Medulla oblongata (tissue), 1 donor: ENCODE measurements at regions not wholly inside any gene's neighbourhood (a gene's known extent, or its start where the extent isn't known, plus 50 kb on each side); places are given as distances from the start of the nearest gene placed in this dataset.
A peak's percentile ranks its signal among the peaks of the same experiment; 100 is the strongest.
"Not testable (repeated sequence)": the region's sequence is repeated elsewhere in the genome, so short reads cannot be mapped to it uniquely, and the experiment has no call there.

Experiments
- DNase-seq: peaks from one replicate; pipeline ENCODE4 v3.0.0-alpha.2; 2015; ENCODE audit errors: extremely low spot score

GRCh38 chr16:55015181-55015913 lies 84.7 kb downstream of the IRX5 start:
- no peak for DNase-seq

DNA sequence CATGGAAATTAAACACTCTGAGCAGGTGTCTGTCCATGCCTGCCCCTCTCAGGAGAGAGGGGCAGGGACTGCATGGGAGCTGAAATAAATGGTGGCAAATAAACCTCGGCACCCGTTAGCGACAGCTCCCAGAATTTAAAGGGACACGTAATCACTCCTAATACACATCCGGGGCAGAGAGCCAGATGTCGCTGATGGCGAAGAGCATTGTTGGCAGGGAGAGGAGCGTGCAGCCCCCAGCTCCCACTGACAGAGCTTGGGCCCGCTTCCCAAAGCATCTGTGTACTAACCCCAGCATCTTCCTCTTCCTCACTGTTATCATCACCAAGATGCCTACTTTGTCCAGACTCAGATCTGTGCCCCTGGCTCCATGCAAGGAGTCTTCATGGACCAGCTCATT lies 85.8 kb downstream of the IRX5 start:
- DNase-seq = no peak

DNA sequence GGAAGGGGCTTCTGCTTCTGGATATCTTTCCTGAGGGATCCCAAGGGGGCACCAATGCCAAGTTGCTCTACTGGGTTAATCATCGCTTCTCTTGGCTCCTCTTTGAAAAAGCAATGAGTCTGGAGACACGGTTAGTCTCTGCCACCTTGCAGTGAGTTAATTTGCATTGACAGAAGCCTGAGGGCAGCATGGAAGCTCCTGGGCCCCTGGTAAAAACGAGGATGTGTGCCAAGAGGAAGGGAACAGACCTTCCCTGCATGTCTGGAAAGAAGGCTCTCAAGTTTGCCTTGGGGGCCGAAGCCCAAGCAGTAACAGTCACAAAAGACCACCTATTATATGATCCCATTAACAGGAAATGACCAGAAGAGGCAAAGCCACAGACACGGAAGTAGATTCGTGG lies 86.7 kb downstream of the IRX5 start:
- no peak for DNase-seq

- DNase-seq = no peak
These were observed 88.2 kb downstream of the IRX5 start for GRCh38 chr16:55018881-55019280.

DNA sequence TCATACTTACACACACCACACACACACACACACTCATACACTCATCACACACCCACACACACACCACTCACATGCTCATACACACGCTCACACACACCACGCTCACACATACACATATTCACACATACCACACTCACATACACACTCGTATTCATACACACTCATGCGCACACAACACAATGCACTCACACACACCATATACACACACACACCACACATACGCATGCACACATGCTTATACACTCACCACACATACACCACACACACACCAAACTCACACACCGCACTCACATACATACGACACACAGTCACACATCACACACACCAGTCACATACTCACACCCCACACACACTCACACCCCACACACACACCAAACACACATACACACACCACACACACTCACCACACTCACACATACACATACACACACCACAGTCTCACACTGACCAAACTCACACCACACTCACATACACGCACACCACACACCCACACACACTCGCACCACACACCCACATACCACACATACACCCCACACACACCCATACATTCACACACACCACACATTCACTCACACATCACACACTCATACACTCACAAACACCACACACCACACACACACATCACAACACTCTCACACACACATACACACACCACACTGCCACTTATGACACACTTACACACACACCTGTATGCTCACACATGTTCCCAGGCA lies 88.9 kb downstream of the IRX5 start:
- no peak for DNase-seq

DNA sequence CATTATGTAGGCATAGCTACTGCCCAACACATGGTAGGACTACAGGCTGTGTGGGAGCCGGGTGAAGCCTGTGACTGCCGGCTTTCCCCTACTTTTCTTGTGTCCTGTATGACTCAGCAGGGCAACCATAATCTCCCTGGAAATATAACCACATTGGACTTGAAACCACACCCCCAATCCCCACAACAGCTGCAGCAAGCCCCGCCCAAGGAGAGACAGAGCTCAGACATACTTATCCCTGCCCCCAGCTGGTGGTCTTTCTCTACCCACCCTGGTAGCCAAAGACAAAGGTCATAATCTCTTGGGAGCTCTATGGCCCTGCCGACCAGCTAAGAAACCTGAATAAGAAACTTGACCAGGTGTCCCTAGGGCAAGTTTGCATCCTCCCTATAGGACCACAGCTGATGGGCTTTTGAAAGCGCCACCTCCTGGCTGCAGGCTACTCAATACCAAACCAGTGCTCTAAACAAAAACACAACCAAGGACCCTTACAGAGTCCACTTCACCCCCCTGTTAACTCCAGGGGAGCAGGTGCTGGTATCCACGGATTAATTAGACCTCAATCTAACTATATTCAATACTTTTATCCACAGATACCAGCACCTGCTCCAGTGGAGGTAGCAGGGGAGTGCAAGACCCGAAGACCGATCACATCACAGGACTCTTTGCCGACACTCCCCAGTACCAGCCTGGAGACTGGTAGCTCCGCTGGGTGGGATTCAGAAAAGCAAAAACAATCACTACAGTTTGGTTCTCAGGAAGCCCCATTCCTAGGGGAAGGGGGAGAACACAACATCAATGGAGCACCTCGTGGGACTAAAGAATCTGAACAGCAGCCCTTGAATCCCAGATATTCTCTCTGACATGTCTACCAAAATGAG lies 91.2 kb downstream of the IRX5 start:
- DNase-seq = no peak

DNA sequence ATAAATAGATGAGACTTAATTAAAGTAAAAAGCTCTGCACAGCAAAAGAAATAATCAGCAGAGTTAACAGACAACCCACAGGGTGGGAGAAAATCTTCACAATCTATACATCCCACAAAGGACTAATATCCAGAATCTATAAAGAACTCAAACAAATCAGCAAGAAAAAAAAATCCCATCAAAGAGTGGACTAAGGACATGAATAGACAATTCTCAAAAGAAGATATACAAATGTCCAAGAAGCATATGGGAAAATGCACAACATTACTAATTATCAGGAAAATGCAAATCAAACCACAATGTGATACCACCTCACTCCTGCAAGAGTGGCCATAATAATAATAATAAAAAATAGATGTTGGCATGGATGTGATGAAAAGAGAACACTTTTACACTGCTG lies 96.6 kb downstream of the IRX5 start:
- not testable (repeated sequence) for DNase-seq

- DNase-seq = no peak
These were observed 98.8 kb downstream of the IRX5 start for GRCh38 chr16:55029509-55029908.

GRCh38 chr16:55030944-55031343 lies 100.3 kb downstream of the IRX5 start:
- no peak for DNase-seq

DNA sequence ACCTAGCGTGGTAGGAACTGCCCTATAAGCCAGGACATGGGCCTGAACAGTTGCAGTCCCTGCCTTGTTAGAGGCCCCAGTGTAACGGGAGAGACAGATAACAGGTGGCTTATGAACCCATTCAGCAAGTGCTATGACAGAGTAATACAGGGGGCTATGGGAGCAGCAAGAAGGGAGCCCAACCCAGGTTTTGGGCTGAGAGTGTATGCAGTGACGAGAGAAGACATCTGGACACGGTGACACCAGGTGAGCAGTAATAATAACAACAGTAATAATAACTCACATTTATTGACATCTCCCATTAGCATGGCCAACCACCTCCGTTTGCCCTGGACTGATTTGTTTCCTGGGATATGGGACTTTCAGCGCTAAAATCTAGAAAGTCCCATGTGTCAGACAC lies 100.8 kb downstream of the IRX5 start:
- no peak for DNase-seq

- DNase-seq = no peak
These were observed 102.8 kb downstream of the IRX5 start for GRCh38 chr16:55033225-55034156.

GRCh38 chr16:55035029-55035428 lies 104.4 kb downstream of the IRX5 start:
- DNase-seq = peak; percentile 9

GRCh38 chr16:55035956-55036355 lies 105.3 kb downstream of the IRX5 start:
- DNase-seq = no peak

- peak; percentile 4 for DNase-seq
These were observed 105.7 kb downstream of the IRX5 start for GRCh38 chr16:55036371-55036821.

DNA sequence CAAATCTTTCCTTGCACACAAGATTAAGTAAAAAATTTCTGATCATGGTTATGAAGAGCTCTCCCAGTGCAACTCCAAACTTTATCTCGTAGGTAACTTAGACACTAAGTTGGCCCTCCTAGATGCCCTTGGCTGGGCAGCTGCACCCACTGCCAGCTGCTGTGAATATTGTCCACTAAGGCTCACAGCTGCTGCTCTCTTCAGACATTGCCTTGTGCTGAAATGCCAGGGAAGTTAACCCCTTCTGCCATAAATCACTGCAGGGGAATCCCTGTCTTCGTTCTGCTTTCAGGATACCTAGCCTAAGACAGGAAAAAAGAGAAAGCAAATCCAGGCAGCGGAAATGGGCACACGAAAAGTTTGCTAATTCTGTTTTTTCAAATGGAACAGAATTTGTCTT lies 106.4 kb downstream of the IRX5 start:
- DNase-seq = no peak

DNA sequence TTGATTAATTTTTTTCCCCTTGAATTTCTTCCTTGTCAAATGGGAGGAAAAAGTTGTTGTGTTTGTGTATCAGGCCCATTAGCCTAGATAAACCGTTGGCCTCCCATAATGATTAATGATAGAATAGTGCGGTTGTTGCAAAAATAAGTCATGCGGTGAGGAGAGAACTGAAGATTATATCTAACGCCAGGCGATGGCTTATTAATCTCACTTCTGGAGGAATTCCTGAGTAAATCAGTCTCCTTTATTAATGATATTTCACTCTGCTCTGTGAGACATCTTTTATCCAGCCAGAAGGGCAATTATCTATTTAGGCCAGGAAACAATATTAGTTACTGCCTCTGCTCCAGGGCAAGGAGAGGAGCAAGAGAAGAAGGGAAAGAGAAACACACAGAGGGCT lies 107.3 kb downstream of the IRX5 start:
- DNase-seq = no peak

GRCh38 chr16:55039042-55039441 lies 108.4 kb downstream of the IRX5 start:
- no peak for DNase-seq

DNA sequence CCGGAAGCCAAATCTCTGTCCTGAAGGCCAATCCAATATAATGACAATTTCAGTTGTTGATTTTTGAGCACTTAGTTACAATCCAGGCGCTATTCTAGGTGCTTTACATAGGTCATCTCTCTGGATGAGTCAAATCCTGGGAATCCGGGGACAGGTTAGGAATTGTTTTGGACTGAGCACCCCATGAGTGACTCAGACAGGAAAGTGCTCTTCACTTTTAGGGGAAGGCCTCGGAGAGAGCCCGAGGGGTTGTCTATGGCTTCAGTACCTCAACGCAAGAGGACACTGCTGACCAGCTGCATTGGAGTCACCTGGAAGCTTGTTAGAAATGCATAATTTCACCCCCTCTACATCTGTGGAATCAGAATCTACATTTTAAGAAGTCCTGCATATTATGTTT lies 108.8 kb downstream of the IRX5 start:
- DNase-seq = no peak

DNA sequence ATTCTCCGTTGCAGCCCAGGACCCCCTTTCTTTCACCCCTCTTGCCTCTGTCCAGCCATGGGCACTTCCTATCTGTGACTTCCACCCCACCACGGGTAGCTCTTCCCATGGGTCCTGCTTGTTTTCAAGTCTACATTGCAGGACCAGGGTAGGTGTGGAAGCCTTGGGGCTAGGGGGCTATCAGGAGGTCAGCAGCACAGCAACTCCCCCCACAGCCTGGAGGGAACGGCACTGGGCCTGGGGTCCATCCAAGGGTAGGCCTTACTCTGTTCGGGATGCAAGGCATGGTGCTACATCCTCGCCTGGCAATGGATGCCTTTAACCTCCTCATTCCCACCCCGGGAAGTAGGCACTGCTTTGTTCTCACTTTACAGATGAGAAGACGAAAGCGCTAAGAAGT lies 109.3 kb downstream of the IRX5 start:
- no peak for DNase-seq

DNA sequence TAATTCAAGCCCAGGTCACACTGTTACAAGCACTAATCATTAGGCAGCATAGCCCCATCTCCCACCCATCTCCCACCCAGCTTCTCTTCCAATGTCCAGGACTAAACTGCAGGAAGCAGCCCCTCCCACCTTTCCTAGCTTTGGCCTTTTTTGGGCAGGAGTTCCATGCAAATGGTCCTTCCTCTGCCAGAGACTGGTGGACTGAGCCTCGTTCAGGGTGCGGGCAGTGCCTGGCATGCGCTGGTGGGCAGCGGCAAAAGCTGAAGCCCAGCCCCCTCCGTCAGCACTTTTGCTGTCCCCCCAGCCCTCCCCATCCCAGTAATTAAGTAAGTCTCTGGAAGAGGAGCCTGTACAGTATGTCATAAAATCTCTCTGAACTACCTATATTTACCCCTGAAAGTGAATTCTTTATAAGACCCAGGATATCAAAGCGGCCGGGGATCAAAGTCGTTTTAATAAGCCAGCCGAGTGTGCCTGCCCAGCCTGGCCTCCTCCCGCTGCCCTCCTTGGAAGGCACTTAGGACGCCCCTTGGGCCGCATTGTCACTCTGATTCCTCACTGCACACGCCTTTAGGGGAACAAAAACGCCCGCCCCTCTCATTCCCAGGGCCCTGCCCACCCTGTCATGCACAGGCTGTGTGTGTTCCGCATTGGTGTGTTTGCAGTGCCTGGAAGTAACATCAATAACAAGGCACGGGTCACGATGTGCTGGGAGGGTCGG lies 109.9 kb downstream of the IRX5 start:
- DNase-seq = no peak
